SK-N-SH (cell line): ENCODE measurements at regions not wholly inside any gene's neighbourhood (a gene's known extent, or its start where the extent isn't known, plus 50 kb on each side); places are given as distances from the start of the nearest gene placed in this dataset.

Source experiments
- CTCF ChIA-PET: fragments of 300-600, 350-600 bp; formaldehyde crosslinking; extraction: SDS; loops from one replicate; lab custom pipeline; 2021; lab: Yijun Ruan, JAX
- POLR2A ChIA-PET: fragments of 350-600 bp; sonication (Branson Sonifier 250); formaldehyde crosslinking; extraction: SDS; loops from one replicate; lab custom pipeline; 2020; ENCODE audit warnings: antibody characterized with exemption, inconsistent platforms; lab: Yijun Ruan, JAX
- DNase-seq: peaks from one replicate; pipeline ENCODE4 v3.0.0; 2012
- H2AFZ ChIP-seq: fragments of 200-600 bp; sonication (generic); 2 replicates; pipeline ENCODE4 v1.8.1; 2016; ENCODE audit warnings: antibody characterized with exemption, mild to moderate bottlenecking, low read depth
- H3F3A ChIP-seq: fragments of 200-600 bp; sonication (generic); replicated peaks from 2 replicates; pipeline ENCODE3; 2016; ENCODE audit warnings: antibody characterized with exemption, mild to moderate bottlenecking; ENCODE audit not compliant: insufficient read depth
- H3K27ac ChIP-seq, 2 experiments: fragments of 200-500 bp in 1 of 2; fragments of 200-600 bp in 1 of 2; sonication (Bioruptor generic) in 1 of 2; sonication (generic), shearing (Covaris generic) in 1 of 2; 2 replicates each; pipeline versions ENCODE4 v1.5.1 to v1.6.1; 2014 to 2016; ENCODE audit warnings: low read depth in 2 of 2, inconsistent platforms in 1 of 2, low read length in 1 of 2, mild to moderate bottlenecking in 1 of 2, mixed read lengths in 1 of 2
- H3K27me3 ChIP-seq: fragments of 200-600 bp; sonication (generic), shearing (Covaris generic); 2 replicates; pipeline ENCODE4 v1.6.1; 2016; ENCODE audit warnings: mixed run types; ENCODE audit not compliant: insufficient read depth
- H3K36me3 ChIP-seq, 2 experiments: fragments of 200-500 bp in 1 of 2; fragments of 200-600 bp in 1 of 2; sonication (Bioruptor generic) in 1 of 2; sonication (generic) in 1 of 2; replicated peaks in 1 of 2; 2 replicates each; pipeline versions ENCODE3 to v1.5.1; 2014 to 2016; ENCODE audit warnings: low read length in 1 of 2, mild to moderate bottlenecking in 1 of 2; ENCODE audit not compliant: insufficient read depth in 2 of 2, control insufficient read depth in 1 of 2
- H3K4me1 ChIP-seq, 2 experiments: fragments of 200-500 bp in 1 of 2; fragments of 200-600 bp in 1 of 2; sonication (Bioruptor generic) in 1 of 2; sonication (generic), shearing (Covaris generic) in 1 of 2; 2 replicates each; pipeline versions ENCODE4 v1.5.1 to v1.6.1; 2014 to 2016; ENCODE audit warnings: low read depth in 1 of 2, low read length in 1 of 2, mixed run types in 1 of 2; ENCODE audit not compliant: insufficient read depth in 2 of 2, control insufficient read depth in 1 of 2
- H3K4me2 ChIP-seq: fragments of 200-600 bp; sonication (generic), shearing (Covaris generic); 2 replicates; pipeline ENCODE4 v1.6.1; 2017; ENCODE audit warnings: mixed run types
- H3K4me3 ChIP-seq, 2 experiments: fragments of 200-500 bp in 1 of 2; fragments of 200-600 bp in 1 of 2; sonication (Bioruptor generic) in 1 of 2; sonication (generic), shearing (Covaris generic) in 1 of 2; 2 replicates each; pipeline versions ENCODE4 v1.5.1 to v1.8.1; 2014 to 2016; ENCODE audit warnings: low read depth in 2 of 2, inconsistent platforms in 1 of 2, low read length in 1 of 2, mild to moderate bottlenecking in 1 of 2, mixed read lengths in 1 of 2, moderate library complexity in 1 of 2
- H3K79me2 ChIP-seq: fragments of 200-600 bp; sonication (generic); 2 replicates; pipeline ENCODE4 v1.8.1; 2017; ENCODE audit warnings: mild to moderate bottlenecking; ENCODE audit not compliant: insufficient read depth
- H3K9ac ChIP-seq: fragments of 200-600 bp; sonication (generic); 2 replicates; pipeline ENCODE4 v1.6.1; 2017; ENCODE audit warnings: mixed run types
- H3K9me2 ChIP-seq: fragments of 200-600 bp; sonication (generic); 2 replicates; pipeline ENCODE4 v1.6.1; 2017; ENCODE audit warnings: mixed run types
- H3K9me3 ChIP-seq: fragments of 200-600 bp; sonication (generic); 2 replicates; pipeline ENCODE4 v1.6.1; 2017; ENCODE audit warnings: mixed run types, mild to moderate bottlenecking, moderate library complexity
- H4K20me1 ChIP-seq: fragments of 200-600 bp; sonication (generic); 2 replicates; pipeline ENCODE4 v1.6.1; 2017; ENCODE audit warnings: mild to moderate bottlenecking, mixed run types; ENCODE audit not compliant: insufficient read depth
- ELF1 ChIP-seq: IDR thresholded peaks from 2 replicates; pipeline ENCODE4 v1.4.0; 2012
- EP300 ChIP-seq, 2 experiments: IDR thresholded peaks; 2 replicates each; pipeline versions ENCODE4 v1.4.0 to v1.6.1; 2012; ENCODE audit warnings: borderline replicate concordance in 1 of 2, low read depth in 1 of 2, low read length in 1 of 2
- FOXJ3 ChIP-seq: sonication (generic); formaldehyde crosslinking; IDR thresholded peaks from 2 replicates; pipeline ENCODE4 v1.5.1; 2020; ENCODE audit warnings: mild to moderate bottlenecking, missing genetic modification reagents
- FOXM1 ChIP-seq: IDR thresholded peaks from 2 replicates; pipeline ENCODE4 v1.4.0; 2012; ENCODE audit warnings: low read depth, mild to moderate bottlenecking
- JUND ChIP-seq: IDR thresholded peaks from 2 replicates; pipeline ENCODE4 v1.4.0; 2012
- MAX ChIP-seq: IDR thresholded peaks from 2 replicates; pipeline ENCODE4 v1.4.0; 2012; ENCODE audit warnings: low read depth
- MXI1 ChIP-seq: IDR thresholded peaks from 2 replicates; pipeline ENCODE4 v1.6.1; 2012; ENCODE audit warnings: mild to moderate bottlenecking, low read depth, low read length, improper control_type of control experiment
- NFIC ChIP-seq: IDR thresholded peaks from 2 replicates; pipeline ENCODE4 v1.4.0; 2012; ENCODE audit warnings: borderline replicate concordance
- NRF1 ChIP-seq: IDR thresholded peaks from 2 replicates; pipeline ENCODE4 v1.6.1; 2012; ENCODE audit warnings: low read depth, mild to moderate bottlenecking, low read length
- PBX3 ChIP-seq: IDR thresholded peaks from 2 replicates; pipeline ENCODE4; 2012
- REST ChIP-seq: IDR thresholded peaks from 2 replicates; pipeline ENCODE4 v1.6.1; 2012; ENCODE audit warnings: mild to moderate bottlenecking, low read depth, low read length, moderate library complexity
- RFX5 ChIP-seq: IDR thresholded peaks from 2 replicates; pipeline ENCODE4 v1.6.1; 2012; ENCODE audit warnings: mild to moderate bottlenecking, improper control_type of control experiment, low read length
- SIN3A ChIP-seq: IDR thresholded peaks from 2 replicates; pipeline ENCODE4 v1.6.1; 2012; ENCODE audit warnings: low read depth, mild to moderate bottlenecking, low read length, moderate library complexity, borderline replicate concordance
- WGBS: methylation state at CpG from one replicate; pipeline ENCODE4 v1.1.6; 2017; ENCODE audit warnings: low lambda C conversion rate; 5-methylcytosine and 5-hydroxymethylcytosine counted together

GRCh38 chr7:12985752-12986151 lies 298.3 kb downstream of the ARL4A start:
- peaks cover 6% of the 10 kb centered on the region; the same call in 1 of the 2 replicates for H3K27me3 ChIP-seq
- no peaks in the 10 kb centered on the region for H4K20me1 ChIP-seq
- no peaks in the 10 kb centered on the region for H3K9me2 ChIP-seq
- H3K9me3 ChIP-seq, result no peaks in the 10 kb centered on the region
- ChIA-PET POLR2A (no interaction called here), CTCF (no interaction called here)
- no peak overlapping the region for H3K27ac ChIP-seq
- H3K4me2 ChIP-seq, result no peak overlapping the region
- H3F3A ChIP-seq, result no peaks in the 10 kb centered on the region
- TF ChIP-seq NRF1, result no peak
- TF ChIP-seq FOXJ3, result no peak
- no peak for TF ChIP-seq MAX
- no peak for TF ChIP-seq MXI1
- TF ChIP-seq FOXM1, result no peak
- no peak for TF ChIP-seq SIN3A
- no peak overlapping the region for H3K9ac ChIP-seq
- no peak overlapping the region for H3K4me3 ChIP-seq
- no peaks in the 10 kb centered on the region for H3K79me2 ChIP-seq
- H3K36me3 ChIP-seq, result no peaks in the 10 kb centered on the region
- no peak for DNase-seq
- H2AFZ ChIP-seq, result no peak overlapping the region
- H3K4me1 ChIP-seq, result no peaks in the 10 kb centered on the region
- WGBS, result 9% methylated on average over 2 of the region's 2 CpGs

GRCh38 chr7:12987238-12987637 lies 299.8 kb downstream of the ARL4A start:
- Histone ChIP-seq H2AFZ (no peak overlapping the region), H4K20me1 (no peaks in the 10 kb centered on the region), H3K4me2 (no peak overlapping the region), H3K79me2 (no peaks in the 10 kb centered on the region), H3K27me3 (peaks cover 11% of the 10 kb centered on the region; the same call in 1 of the 2 replicates), H3K4me3 (no peak overlapping the region), H3K9ac (no peak overlapping the region), H3F3A (no peaks in the 10 kb centered on the region), H3K27ac (no peak overlapping the region), H3K9me3 (no peaks in the 10 kb centered on the region), H3K4me1 (no peaks in the 10 kb centered on the region), H3K9me2 (no peaks in the 10 kb centered on the region), H3K36me3 (no peaks in the 10 kb centered on the region)
- ChIA-PET POLR2A (no interaction called here), CTCF (no interaction called here)
- no peak for DNase-seq
- TF ChIP-seq PBX3 (no peak), ELF1 (no peak), EP300 (IDR thresholded peaks at IDR 0.05; ENCODE audit: borderline replicate concordance in 1 of 2, low read depth in 1 of 2, low read length in 1 of 2) (no peak), JUND (no peak), FOXJ3 (no peak), REST (no peak), NFIC (no peak), RFX5 (no peak)
